ENCODE measurements at regions not wholly inside any gene's neighbourhood (a gene's known extent, or its start where the extent isn't known, plus 50 kb on each side); places are given as distances from the start of the nearest gene placed in this dataset.

DNA sequence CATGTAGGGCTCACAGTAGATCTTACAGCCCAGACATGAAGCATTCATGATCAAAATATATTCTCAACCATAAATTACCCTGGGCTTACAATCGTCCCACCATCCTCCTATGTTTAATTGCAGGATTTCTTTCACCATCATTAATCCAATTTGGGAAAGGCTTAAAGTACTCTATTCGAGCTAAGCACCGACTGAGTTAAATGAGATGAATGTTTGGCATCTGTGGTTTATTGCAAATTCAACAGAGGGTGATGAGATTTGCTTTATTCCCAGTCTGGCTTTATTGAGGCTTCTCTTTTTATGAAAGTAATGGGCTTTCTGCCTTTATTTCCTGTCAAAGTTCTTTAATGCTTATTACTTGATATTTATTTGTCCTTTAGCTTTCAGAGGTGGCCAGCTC is 159.0 kb downstream of the METTL4 start:
- TF ChIP-seq, protein P1, sequence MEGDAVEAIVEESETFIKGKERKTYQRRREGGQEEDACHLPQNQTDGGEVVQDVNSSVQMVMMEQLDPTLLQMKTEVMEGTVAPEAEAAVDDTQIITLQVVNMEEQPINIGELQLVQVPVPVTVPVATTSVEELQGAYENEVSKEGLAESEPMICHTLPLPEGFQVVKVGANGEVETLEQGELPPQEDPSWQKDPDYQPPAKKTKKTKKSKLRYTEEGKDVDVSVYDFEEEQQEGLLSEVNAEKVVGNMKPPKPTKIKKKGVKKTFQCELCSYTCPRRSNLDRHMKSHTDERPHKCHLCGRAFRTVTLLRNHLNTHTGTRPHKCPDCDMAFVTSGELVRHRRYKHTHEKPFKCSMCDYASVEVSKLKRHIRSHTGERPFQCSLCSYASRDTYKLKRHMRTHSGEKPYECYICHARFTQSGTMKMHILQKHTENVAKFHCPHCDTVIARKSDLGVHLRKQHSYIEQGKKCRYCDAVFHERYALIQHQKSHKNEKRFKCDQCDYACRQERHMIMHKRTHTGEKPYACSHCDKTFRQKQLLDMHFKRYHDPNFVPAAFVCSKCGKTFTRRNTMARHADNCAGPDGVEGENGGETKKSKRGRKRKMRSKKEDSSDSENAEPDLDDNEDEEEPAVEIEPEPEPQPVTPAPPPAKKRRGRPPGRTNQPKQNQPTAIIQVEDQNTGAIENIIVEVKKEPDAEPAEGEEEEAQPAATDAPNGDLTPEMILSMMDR (IDR thresholded peaks at IDR 0.05): no peak
- no peak for TF ChIP-seq POLR2AphosphoS5 (IDR thresholded peaks at IDR 0.05; ENCODE audit: insufficient read depth in 1 of 2, low read depth in 1 of 2)
- TF ChIP-seq POLR2A (IDR thresholded peaks at IDR 0.05): no peak
